ENCODE measurements at regions not wholly inside any gene's neighbourhood (a gene's known extent, or its start where the extent isn't known, plus 50 kb on each side); places are given as distances from the start of the nearest gene placed in this dataset.

DNA sequence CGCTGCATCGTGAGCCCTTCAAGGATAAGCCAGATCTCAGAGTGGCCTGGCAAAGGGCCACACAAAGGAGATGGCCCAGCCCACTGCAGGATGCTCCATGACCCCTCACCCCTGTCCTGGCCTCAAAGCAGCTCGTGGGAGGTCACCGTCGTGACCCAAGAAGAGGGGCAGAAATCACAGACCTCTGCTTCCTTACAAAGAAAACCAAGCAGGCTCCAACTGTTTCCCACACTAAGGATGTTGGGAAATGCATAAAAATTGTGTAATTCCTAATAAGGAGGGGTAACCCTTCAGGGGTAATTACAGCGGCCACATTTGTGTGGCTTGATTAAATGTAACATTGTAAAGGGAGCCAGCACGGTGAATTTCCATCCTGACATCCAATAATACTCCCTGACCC, 102.3 kb downstream of the BOD1L2 start:
- DNase-seq, result no peak

DNA sequence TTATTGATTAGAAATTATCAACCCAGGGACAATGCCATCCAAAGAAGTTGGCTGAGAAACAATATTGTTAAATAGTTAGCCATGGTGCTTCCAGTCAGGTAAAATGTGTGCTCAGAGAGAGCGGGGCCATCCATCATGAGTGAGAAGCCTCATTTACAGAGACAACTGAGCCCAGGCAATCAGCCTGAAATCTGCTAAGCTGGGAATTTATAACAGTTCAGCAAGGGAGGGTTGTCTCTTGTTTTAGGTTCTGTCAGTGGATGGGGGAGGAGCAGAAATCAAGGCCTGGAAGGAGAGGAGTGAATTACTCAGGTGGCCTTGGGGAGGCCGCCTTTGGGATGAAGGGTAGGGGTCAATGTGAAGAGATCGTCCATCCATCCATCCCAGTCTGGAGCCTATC, 102.5 kb upstream of the ST8SIA3 start:
- no peak for DNase-seq

DNA sequence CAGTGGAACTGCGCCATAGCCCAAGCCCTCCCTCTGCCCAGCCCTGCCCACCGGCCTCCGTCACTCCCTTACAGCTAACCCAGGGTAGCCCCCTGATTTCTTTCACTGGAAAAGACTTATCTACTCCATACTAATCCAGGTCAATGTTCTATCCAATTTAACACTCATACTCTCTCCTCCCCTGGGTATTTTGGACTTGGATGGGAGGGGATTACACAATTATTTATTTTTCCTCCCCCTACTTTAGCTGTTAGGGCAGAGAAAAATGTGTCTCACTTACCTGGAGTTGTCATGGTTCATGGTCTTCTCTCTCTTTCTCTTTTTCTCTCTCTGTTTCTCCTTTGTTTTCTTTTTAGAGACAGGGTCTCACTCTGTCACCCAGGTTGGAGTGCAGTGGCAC, 100.6 kb upstream of the ST8SIA3 start:
- DNase-seq, result no peak

DNA sequence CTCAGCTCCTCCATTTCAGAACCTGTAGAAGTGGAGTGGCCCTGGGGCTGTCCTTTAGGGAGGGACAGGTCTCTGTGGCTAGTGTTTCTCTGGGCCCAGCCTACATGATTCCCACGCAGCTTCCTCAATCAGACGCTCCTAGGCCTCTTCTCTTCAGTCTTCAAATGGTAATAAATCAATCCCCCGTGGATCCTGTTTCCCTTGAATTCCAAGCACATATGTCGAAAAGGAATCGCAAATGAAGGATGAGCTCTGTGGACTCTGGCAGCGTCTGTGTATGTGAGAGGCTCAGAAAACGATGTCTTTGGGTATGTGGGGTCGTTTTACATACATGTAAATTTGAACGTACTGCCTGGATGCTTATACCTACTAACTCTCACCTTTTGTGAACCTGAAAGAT, 98.5 kb upstream of the ST8SIA3 start:
- DNase-seq, result no peak

DNA sequence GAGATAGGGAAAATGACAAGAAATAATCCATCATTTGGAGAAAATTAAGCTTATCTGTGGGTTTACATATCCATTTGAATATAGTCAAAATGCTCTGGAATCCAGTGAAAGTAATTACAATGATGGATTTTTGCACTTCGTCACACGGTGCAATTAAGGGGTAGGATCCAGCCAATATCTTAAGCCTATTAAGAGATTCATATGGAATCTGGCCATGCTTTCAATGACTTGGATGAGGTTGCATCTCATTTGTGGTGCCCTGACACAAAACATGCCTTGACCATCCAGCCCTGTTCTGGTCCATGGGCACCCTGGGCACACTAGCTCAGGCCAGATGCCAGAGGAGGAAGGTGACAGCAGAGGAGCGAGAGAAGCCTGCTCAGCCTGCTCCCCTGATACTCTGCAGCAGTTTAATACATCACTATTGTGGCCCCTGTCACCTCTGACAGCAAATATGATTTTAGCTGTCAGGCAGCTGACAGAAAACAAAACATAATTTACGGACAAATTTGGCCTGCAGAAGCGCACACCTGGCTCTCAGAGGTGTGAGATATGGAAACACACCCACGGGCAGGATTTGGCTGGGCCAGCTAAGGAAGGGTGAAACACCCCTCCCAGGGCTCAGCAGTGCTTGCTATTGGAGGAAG, 94.1 kb upstream of the ST8SIA3 start:
- no peak for DNase-seq

DNA sequence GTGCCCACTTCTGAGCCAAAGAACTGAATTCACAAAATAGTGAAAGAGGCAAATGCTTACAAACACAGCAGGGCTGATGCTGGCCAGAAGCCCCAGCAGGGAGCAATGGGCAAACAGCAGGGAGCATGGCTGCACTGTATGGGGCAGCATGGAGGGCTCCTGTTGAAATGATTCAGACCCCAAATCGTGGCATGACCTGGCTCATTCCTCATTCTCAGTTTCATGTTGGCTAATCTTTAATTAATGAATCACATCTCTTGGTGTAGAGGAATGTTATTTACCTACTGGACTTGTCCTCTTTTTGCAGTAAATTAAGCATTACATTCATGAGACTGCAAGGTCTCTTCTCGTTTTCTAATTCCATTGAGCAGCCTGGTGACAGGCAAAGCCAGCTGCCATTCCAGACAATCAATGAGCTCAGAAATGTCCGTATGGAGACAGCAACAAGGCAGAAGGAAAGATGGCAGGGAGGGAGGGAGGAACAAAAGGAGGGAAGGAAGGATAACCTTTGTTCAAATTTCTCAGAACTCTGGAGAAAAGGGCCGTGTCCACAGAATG, 84.9 kb upstream of the ST8SIA3 start:
- no peak for DNase-seq

DNA sequence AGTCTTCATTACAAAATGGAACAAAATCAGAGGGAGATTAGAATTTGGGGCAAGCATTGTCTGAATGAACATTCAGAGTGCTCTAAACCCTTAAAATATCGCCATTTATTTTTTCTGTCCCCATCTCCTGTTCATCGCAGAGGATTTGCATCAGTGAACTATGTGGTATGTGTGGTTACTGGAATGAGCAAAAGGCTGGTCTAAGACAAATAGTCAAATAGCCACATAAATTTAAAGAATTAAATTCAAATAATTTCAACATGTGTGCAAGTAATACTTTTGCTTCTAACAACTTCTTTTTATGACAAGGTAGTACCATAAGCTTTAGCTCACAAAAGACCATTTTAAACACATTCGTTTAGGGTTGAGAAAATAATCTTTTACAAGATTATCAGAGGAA, 82.6 kb upstream of the ST8SIA3 start:
- DNase-seq, result no peak

DNA sequence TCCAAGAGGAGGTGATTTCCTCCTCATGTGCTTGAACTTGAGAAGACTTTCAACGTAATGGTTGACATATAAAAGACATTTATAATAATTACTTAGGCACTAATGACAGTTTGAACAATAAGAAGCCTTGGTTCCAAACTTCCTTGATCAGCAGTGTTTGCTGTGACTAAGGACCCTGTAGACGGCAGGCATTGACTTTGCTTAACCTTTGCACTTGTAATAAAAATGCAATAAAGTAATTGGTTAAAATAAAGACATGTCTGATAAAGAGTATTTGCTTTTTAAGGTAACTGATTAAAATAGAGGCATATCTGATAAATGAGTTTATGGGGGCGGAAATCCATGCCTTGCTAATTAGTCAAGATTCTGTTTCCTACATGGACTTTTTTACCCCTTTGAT, 82.2 kb upstream of the ST8SIA3 start:
- no peak for DNase-seq

DNA sequence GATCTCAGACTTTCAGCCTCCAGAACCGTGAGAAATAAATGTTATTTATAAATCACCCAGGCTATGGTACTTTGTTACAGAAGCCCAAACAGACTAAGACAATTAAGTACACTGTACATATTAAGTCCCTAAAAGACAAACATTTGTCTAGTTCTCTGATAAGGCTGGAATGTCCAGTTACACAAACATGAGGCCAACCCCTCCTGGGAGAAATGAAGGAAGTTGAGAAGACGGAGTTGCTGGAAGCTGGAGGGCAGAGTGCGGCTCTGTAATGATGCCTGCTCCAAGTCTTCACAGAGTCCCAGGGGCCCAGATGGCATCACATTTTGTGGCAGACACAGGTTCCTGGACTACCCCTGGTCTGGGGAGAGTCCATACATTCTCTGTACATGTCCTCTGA, 79.2 kb upstream of the ST8SIA3 start:
- DNase-seq, result no peak

DNA sequence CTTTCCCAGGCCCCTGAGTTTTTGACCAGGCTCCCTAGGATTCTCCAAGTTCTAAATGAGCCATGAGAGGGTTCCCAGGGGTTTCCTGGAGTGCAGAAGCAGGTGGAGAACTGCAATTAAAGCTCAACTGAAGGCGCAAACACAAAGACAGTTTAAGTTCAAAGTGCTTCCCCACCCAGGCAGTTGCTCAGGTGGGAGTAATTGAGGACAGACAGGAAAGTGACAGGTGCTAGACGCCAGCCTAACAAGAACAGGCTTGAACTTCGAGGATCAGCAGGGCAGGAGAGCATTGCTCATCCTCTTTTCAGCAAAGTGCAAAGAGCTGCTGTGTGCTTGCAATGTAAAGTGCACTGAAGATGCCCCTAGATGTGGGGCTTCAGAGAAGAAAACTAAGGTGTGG, 77.2 kb upstream of the ST8SIA3 start:
- DNase-seq, result no peak

DNA sequence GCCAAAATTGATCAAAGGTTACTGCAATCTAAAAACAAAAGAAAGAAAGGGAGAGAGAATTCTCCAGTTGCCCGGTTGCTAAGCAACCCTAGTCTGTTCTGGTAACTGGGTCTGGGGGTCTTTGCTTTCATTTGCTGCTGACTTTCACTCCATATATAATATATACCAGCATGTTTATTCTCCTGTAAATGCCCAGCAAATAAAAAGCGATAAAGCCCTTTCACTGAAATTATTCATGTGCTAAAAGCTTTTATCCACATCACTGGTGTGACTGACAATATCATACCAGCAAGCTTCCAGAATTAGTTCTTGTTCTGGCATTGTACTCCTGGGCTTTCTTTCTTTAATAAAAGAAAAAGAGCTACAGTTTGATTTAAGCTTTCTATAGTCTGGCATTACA, 75.5 kb upstream of the ST8SIA3 start:
- DNase-seq, result no peak

DNA sequence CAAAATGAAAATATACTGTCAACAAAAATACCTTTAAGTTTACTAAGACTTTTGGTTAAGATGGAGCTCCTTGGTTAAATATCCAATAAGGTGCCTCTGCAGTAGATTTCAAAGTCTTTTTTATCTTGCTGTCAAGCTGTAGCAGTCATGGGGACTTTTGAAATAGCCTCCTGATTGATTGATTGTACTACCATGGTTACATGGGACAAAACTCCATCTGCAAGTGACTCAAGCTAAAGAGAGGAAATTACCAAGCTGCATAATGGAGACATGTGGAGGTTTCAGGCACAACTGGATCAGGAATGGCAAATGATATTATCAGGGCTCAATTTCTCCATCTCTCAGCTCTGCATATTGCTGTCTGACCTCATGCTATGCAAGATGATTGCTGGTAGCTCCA, 73.4 kb upstream of the ST8SIA3 start:
- no peak for DNase-seq

DNA sequence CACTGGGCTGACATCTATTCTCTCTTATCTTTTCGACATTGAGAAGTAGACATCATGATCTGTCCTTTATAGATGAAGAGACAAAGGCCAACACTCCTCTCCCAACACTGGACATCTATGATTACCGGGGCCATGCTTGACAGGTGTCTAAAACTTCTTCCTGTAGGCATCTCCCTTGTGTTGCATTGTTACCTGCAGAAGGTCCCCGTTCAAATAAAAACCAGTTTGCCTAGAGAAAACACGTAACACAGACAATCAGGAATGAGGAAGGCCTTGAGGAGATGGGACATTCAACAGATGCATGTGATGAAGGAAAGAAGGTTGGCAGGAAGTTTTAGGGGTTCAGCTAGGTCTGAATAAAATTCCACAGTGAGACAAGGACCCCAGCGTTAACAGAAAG, 70.8 kb upstream of the ST8SIA3 start:
- DNase-seq, result no peak

DNA sequence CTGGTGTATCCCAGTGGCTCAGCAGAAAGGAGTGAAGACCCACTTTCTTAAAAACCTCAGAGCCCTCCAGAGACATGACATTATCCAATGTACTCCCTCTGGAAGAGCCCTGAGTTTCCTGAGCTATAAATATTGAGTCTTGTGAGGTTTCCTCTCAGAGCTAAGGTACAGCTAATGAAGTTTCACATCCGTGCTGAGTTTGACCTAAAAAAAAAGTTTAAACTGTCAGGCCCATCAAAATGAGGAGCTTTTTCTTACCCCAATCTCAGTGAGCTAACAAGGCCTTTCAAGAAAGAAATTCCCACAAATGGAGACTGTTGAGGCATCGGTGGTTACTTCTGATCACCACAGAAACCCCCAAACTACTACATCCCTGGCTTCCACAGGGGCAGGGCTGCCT, 65.4 kb upstream of the ST8SIA3 start:
- DNase-seq, result no peak

DNA sequence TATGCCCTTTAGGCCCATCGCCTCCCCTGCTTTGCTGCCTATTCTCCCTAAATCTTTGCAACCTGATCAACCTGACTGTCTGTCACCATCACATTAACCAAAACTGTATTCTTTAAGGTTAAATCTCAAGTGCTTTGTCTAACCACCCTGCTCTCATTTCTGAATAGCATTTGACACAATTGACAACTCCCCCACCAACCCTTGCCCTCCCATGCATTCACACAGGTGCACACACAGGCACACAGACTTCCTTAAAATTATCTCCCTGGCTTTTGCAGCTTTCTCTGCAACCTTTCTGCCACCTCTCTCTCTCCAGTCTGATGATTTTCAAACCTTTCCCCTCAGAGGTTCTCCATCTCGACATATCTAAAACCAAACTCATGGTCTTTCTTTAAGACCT, 64.6 kb upstream of the ST8SIA3 start:
- DNase-seq, result no peak

DNA sequence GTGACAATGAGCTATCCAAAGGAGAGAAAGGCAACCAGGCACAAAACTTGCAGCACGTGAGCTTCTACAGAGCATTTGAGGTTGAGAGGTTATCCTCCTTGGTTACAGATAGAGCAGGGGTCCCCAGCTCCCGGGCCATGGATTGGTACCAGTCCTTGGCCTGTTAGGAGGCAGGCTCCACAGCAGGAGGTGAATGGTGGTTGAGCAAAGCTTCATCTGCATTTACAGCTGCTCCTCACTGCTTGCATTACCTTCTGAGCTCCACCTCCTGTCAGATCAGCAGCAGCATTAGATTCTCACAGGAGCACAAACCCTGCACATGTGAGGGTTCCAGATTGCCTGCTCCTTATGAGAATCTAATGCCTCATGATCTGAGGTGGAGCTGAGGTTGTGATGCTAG, 57.8 kb upstream of the ST8SIA3 start:
- DNase-seq, result no peak

DNA sequence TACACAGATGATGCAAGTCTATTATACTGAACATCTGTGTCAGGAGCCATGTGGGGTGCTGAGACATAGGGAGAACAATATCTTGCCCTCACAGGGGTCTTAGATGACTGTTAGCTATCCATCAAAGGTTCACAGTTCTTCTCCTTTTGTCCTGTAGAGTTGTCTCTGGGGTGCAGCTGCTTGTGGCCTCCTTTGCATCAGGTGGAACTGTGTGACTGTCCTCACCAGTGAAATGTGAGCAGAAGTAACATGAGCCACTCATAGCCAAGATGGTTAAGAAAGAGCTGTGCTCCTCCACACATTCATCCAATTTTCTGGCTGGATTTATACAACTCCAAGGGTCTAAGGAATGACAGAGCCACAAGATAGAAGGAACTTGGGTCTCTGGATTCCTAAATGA, 56.0 kb upstream of the ST8SIA3 start:
- DNase-seq, result no peak

DNA sequence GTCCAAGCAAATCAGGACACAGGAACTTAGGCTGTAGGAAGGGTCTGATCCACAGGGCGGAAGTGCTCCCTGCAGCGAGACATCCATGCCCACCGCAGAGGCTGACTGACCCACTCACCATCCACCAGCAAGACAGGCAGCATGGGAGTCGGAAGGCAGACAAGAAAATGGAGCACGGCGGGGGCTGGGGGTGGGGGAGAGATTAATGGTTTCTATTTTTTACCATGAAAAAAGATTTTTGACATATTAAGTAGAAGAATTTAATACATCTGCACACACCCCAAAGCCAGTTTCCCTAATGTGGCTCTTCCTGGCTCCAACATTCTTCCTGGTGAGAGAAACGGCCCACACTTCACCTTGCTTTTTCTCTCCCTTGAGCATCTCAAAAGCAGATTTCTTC, 55.1 kb upstream of the ST8SIA3 start:
- DNase-seq, result no peak

DNA sequence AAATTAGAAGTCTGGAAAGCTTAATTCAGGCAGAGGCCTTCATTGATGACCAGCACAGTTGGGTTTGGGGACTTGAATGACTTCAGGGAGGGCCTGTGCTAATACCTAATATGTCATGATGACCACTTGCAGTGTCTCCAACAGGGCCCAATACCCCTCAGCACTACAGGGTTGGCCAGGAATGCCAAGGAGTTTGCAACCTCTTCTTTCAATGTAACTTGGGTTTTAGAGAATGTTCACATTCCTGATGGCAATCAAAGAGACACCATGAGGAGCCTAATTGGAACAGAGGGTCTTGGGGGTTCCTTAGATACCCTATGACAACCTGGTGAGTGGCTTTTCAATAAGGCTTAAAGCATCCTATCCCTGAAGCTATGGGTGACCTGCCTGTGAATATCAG, 52.4 kb upstream of the ST8SIA3 start:
- no peak for DNase-seq

DNA sequence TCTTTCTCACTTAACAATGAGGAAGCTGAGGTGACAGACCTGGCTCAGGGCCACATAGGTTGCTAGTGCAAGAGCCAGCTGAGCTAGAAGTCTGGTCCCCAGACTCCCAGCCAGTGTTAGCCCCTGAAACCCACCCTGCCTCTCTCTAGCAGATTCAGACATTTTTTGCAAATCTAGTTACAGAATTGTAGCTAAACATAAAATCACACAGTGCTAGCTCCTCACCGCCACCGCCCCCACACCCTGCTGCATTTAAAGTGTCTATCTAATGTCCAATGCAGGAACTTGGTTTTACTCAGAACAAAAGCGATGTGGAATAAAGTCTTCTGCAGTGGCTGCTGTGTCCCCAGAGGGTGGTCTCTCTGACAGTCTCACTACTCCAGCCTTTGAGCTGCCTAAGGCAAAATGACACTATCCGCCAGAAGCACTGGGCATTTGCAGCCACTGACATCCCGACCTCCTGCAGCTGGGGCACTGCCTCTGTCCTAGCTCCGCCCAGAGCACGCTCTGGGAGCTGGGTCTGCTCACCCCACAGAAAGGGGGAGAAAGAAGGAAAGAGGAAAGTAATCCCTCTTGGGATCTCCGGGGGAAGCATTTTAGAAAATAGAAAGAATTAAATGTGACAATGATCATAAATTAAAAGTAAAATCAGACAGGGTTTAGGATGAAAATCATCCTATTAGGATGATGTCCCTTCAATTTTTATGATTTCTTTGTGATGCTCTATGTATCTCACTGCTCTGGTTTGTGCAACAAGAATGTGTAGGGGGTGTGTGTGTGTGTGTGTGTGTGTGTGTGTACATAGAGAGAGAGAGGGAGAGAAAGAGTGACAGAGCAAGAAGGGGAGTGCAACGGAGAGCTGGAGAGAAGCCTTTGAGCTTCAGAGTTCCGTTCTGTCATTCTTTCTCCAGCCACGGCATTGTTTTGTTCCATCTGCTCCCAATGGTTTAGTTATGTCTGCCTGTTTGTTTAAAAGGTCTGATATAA, 50.5 kb upstream of the ST8SIA3 start:
- no peak for DNase-seq

Measured in NCI-H1694 treated with DMSO at 0.1 percent for 48 hours (cell line).